ENCODE measurements at regions not wholly inside any gene's neighbourhood (a gene's known extent, or its start where the extent isn't known, plus 50 kb on each side); places are given as distances from the start of the nearest gene placed in this dataset.
A peak's percentile ranks its signal among the peaks of the same experiment; 100 is the strongest.
"Not testable (repeated sequence)": the region's sequence is repeated elsewhere in the genome, so short reads cannot be mapped to it uniquely, and the experiment has no call there.

- no peaks in the 10 kb centered on the region for H3K4me1 ChIP-seq (ENCODE audit: insufficient read depth, low read length, poor library complexity, severe bottlenecking)
- no peaks in the 10 kb centered on the region for H3K36me3 ChIP-seq (ENCODE audit: insufficient read depth, low read length)
- no peaks in the 10 kb centered on the region for H3K9me2 ChIP-seq (replicated peaks; ENCODE audit: low read depth, low read length)
- H3K4me2 ChIP-seq (ENCODE audit: low read depth, low read length, poor library complexity, severe bottlenecking) = peak overlapping the region; percentile 60
- H2AFZ ChIP-seq (ENCODE audit: low read length) = peak overlapping the region; percentile 29
- peak overlapping the region; percentile 7 for H3K9ac ChIP-seq (ENCODE audit: low read depth, low read length, poor library complexity, severe bottlenecking)
- TF ChIP-seq EZH2phosphoT487 (IDR thresholded peaks at IDR 0.05; ENCODE audit: borderline replicate concordance) (no peak), CTCF (conservative IDR thresholded peaks at IDR 0.05; ENCODE audit: low read length) (no peak)
- no peaks in the 10 kb centered on the region for H4K20me1 ChIP-seq (ENCODE audit: insufficient read depth, low read length, poor library complexity, severe bottlenecking)
- H3K4me3 ChIP-seq (ENCODE audit: low read length, poor library complexity, severe bottlenecking) = peak overlapping the region; percentile 54
- no peaks in the 10 kb centered on the region for H3K79me2 ChIP-seq (ENCODE audit: insufficient read depth, low read length)
- no peaks in the 10 kb centered on the region for H3K27me3 ChIP-seq (ENCODE audit: insufficient read depth, low read length, poor library complexity, severe bottlenecking)
- H3K9me3 ChIP-seq (ENCODE audit: insufficient read depth, low read depth, low read length) = no peaks in the 10 kb centered on the region
- H3F3A ChIP-seq (ENCODE audit: low read depth) = no peaks in the 10 kb centered on the region
Measured at GRCh38 chr4:59553721-59554091, 1646.4 kb upstream of the ADGRL3 start.

GRCh38 chr4:59556191-59556590 is 1643.9 kb upstream of the ADGRL3 start:
- not testable (repeated sequence) for H3K79me2 ChIP-seq (ENCODE audit: insufficient read depth, low read length); H3K4me1 ChIP-seq (ENCODE audit: insufficient read depth, low read length, poor library complexity, severe bottlenecking); H2AFZ ChIP-seq (ENCODE audit: low read length); H3F3A ChIP-seq (ENCODE audit: low read depth); H3K4me2 ChIP-seq (ENCODE audit: low read depth, low read length, poor library complexity, severe bottlenecking); H4K20me1 ChIP-seq (ENCODE audit: insufficient read depth, low read length, poor library complexity, severe bottlenecking); H3K4me3 ChIP-seq (ENCODE audit: low read length, poor library complexity, severe bottlenecking); H3K9ac ChIP-seq (ENCODE audit: low read depth, low read length, poor library complexity, severe bottlenecking); H3K9me2 ChIP-seq (replicated peaks; ENCODE audit: low read depth, low read length); H3K9me3 ChIP-seq (ENCODE audit: insufficient read depth, low read depth, low read length); H3K27me3 ChIP-seq (ENCODE audit: insufficient read depth, low read length, poor library complexity, severe bottlenecking); H3K36me3 ChIP-seq (ENCODE audit: insufficient read depth, low read length)

- not testable (repeated sequence) for H4K20me1 ChIP-seq (ENCODE audit: insufficient read depth, low read length, poor library complexity, severe bottlenecking); H3K79me2 ChIP-seq (ENCODE audit: insufficient read depth, low read length); H3K4me2 ChIP-seq (ENCODE audit: low read depth, low read length, poor library complexity, severe bottlenecking); H3K9me3 ChIP-seq (ENCODE audit: insufficient read depth, low read depth, low read length); H3K4me3 ChIP-seq (ENCODE audit: low read length, poor library complexity, severe bottlenecking); H3K4me1 ChIP-seq (ENCODE audit: insufficient read depth, low read length, poor library complexity, severe bottlenecking); H2AFZ ChIP-seq (ENCODE audit: low read length); H3K9ac ChIP-seq (ENCODE audit: low read depth, low read length, poor library complexity, severe bottlenecking); H3K27me3 ChIP-seq (ENCODE audit: insufficient read depth, low read length, poor library complexity, severe bottlenecking); H3F3A ChIP-seq (ENCODE audit: low read depth); H3K36me3 ChIP-seq (ENCODE audit: insufficient read depth, low read length); H3K9me2 ChIP-seq (replicated peaks; ENCODE audit: low read depth, low read length)
Measured at GRCh38 chr4:59560141-59560648, 1639.9 kb upstream of the ADGRL3 start.

- Histone ChIP-seq H3K4me2 (ENCODE audit: low read depth, low read length, poor library complexity, severe bottlenecking) (no peak overlapping the region), H3K27me3 (ENCODE audit: insufficient read depth, low read length, poor library complexity, severe bottlenecking) (no peaks in the 10 kb centered on the region), H3K9me2 (replicated peaks; ENCODE audit: low read depth, low read length) (no peaks in the 10 kb centered on the region), H3K4me1 (ENCODE audit: insufficient read depth, low read length, poor library complexity, severe bottlenecking) (no peaks in the 10 kb centered on the region), H3K9ac (ENCODE audit: low read depth, low read length, poor library complexity, severe bottlenecking) (no peak overlapping the region), H3K9me3 (ENCODE audit: insufficient read depth, low read depth, low read length) (no peaks in the 10 kb centered on the region), H3K79me2 (ENCODE audit: insufficient read depth, low read length) (no peaks in the 10 kb centered on the region), H2AFZ (ENCODE audit: low read length) (no peak overlapping the region), H4K20me1 (ENCODE audit: insufficient read depth, low read length, poor library complexity, severe bottlenecking) (no peaks in the 10 kb centered on the region), H3F3A (ENCODE audit: low read depth) (no peaks in the 10 kb centered on the region), H3K4me3 (ENCODE audit: low read length, poor library complexity, severe bottlenecking) (no peak overlapping the region), H3K36me3 (ENCODE audit: insufficient read depth, low read length) (no peaks in the 10 kb centered on the region)
- TF ChIP-seq CTCF (conservative IDR thresholded peaks at IDR 0.05; ENCODE audit: low read length) (no peak), EZH2phosphoT487 (IDR thresholded peaks at IDR 0.05; ENCODE audit: borderline replicate concordance) (no peak)
Measured at GRCh38 chr4:59565836-59566235, 1634.3 kb upstream of the ADGRL3 start.
